ENCODE measurements at regions not wholly inside any gene's neighbourhood (a gene's known extent, or its start where the extent isn't known, plus 50 kb on each side); places are given as distances from the start of the nearest gene placed in this dataset.

DNA sequence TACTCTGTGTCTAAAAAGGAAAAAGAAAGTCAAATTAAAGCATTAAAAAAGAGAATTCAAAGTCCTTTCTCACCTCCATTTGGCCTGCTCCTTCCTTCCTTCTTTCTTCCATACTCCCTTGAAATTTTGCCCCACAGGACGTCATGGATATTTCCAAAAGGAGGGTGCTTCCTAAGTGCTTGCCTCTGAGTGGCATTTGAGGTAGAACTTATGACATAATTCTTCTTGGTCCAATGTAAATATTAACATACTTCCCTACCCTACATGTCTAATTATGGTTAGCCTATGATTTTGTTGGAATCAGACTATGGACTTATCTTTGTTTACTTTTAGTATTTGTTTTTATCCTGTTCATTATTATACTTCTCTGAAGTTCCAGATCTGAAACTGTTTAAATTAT is 132.3 kb downstream of the PFDN4 start:
- TF ChIP-seq, protein P1, sequence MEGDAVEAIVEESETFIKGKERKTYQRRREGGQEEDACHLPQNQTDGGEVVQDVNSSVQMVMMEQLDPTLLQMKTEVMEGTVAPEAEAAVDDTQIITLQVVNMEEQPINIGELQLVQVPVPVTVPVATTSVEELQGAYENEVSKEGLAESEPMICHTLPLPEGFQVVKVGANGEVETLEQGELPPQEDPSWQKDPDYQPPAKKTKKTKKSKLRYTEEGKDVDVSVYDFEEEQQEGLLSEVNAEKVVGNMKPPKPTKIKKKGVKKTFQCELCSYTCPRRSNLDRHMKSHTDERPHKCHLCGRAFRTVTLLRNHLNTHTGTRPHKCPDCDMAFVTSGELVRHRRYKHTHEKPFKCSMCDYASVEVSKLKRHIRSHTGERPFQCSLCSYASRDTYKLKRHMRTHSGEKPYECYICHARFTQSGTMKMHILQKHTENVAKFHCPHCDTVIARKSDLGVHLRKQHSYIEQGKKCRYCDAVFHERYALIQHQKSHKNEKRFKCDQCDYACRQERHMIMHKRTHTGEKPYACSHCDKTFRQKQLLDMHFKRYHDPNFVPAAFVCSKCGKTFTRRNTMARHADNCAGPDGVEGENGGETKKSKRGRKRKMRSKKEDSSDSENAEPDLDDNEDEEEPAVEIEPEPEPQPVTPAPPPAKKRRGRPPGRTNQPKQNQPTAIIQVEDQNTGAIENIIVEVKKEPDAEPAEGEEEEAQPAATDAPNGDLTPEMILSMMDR (IDR thresholded peaks at IDR 0.05; ENCODE audit: insufficient read depth, low read length) = no peak
- TF ChIP-seq POLR2AphosphoS5 (IDR thresholded peaks at IDR 0.05; ENCODE audit: low read depth) (no peak), GABPA (IDR thresholded peaks at IDR 0.05; ENCODE audit: low read depth) (no peak)
- TF ChIP-seq, protein P2, sequence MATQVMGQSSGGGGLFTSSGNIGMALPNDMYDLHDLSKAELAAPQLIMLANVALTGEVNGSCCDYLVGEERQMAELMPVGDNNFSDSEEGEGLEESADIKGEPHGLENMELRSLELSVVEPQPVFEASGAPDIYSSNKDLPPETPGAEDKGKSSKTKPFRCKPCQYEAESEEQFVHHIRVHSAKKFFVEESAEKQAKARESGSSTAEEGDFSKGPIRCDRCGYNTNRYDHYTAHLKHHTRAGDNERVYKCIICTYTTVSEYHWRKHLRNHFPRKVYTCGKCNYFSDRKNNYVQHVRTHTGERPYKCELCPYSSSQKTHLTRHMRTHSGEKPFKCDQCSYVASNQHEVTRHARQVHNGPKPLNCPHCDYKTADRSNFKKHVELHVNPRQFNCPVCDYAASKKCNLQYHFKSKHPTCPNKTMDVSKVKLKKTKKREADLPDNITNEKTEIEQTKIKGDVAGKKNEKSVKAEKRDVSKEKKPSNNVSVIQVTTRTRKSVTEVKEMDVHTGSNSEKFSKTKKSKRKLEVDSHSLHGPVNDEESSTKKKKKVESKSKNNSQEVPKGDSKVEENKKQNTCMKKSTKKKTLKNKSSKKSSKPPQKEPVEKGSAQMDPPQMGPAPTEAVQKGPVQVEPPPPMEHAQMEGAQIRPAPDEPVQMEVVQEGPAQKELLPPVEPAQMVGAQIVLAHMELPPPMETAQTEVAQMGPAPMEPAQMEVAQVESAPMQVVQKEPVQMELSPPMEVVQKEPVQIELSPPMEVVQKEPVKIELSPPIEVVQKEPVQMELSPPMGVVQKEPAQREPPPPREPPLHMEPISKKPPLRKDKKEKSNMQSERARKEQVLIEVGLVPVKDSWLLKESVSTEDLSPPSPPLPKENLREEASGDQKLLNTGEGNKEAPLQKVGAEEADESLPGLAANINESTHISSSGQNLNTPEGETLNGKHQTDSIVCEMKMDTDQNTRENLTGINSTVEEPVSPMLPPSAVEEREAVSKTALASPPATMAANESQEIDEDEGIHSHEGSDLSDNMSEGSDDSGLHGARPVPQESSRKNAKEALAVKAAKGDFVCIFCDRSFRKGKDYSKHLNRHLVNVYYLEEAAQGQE (IDR thresholded peaks at IDR 0.05; ENCODE audit: insufficient replicate concordance, low read depth) = no peak

Data from HL-60 (cell line).